Heart left ventricle (tissue), 16 donors: ENCODE measurements at regions not wholly inside any gene's neighbourhood (a gene's known extent, or its start where the extent isn't known, plus 50 kb on each side); places are given as distances from the start of the nearest gene placed in this dataset.

Experiments
- ATAC-seq, 4 donors: fragments of 200-7000 bp; cut with Tn5 transposase; one replicate each; pipeline ENCODE4 v1.9.1; 2020 to 2022; ENCODE audit warnings: moderate library complexity in 4 of 4, mild to moderate bottlenecking in 3 of 4, moderate number of reproducible peaks in 1 of 4
- DNase-seq, 5 donors: peaks; one replicate each; pipeline ENCODE4 v3.0.0-alpha.2; 2020
- H3K27ac ChIP-seq, 12 donors: fragments of 200-600 bp; sonication (generic) in 4 of 12; one replicate each; pipeline versions ENCODE4 v1.5.0 to v1.8.0; 2016 to 2022; ENCODE audit warnings: mild to moderate bottlenecking in 2 of 12
- H3K27me3 ChIP-seq, 9 donors: fragments of 200-600 bp; sonication (generic) in 2 of 9; one replicate each; pipeline versions ENCODE4 v1.5.1 to v1.8.0; 2016 to 2022; ENCODE audit warnings: mild to moderate bottlenecking in 3 of 9
- H3K36me3 ChIP-seq, 9 donors: fragments of 200-600 bp; sonication (generic) in 2 of 9; one replicate each; pipeline versions ENCODE4 v1.5.0 to v1.8.0; 2018 to 2022; ENCODE audit warnings: mild to moderate bottlenecking in 2 of 9
- H3K4me1 ChIP-seq, 12 donors: fragments of 200-600 bp; sonication (generic) in 4 of 12; one replicate each; pipeline versions ENCODE4 v1.5.0 to v1.8.0; 2016 to 2022; ENCODE audit warnings: mild to moderate bottlenecking in 3 of 12
- H3K4me3 ChIP-seq, 12 donors: fragments of 200-600 bp; sonication (generic) in 4 of 12; one replicate each; pipeline versions ENCODE4 v1.5.0 to v1.8.0; 2017 to 2022; ENCODE audit warnings: mild to moderate bottlenecking in 9 of 12, moderate library complexity in 4 of 12
- H3K9me3 ChIP-seq, 12 donors: fragments of 200-600 bp; sonication (generic) in 4 of 12; one replicate each; pipeline versions ENCODE4 v1.5.0 to v1.8.0; 2016 to 2022; ENCODE audit warnings: mild to moderate bottlenecking in 1 of 12
- POLR2A ChIP-seq, 2 donors: fragments of 450-650 bp; IDR thresholded peaks; one replicate each; pipeline ENCODE4 v1.6.1; 2017; ENCODE audit warnings: antibody characterized with exemption in 2 of 2, mild to moderate bottlenecking in 2 of 2, moderate library complexity in 2 of 2
- WGBS, 4 donors: extraction: QIAGEN DNeasy Blood & Tissue Kit in 2 of 4; methylation state at CpG; one replicate each; pipeline versions ENCODE4 v1.1.5 to v1.1.7; 2013 to 2018; 5-methylcytosine and 5-hydroxymethylcytosine counted together
- intact Hi-C, 10 donors: fragments of 100-400 bp; cut with DNase I; formaldehyde crosslinking; loops; one replicate each; pipeline versions ENCODE4 v1.11.1 to v1.14.2; 2022
- TF ChIP-seq, protein P1 (sequence below), 12 donors: fragments of 200-600 bp; sonication (generic) in 4 of 12; IDR thresholded peaks; one replicate each; pipeline versions ENCODE4 v1.5.0 to v1.8.0; 2018 to 2022; ENCODE audit warnings: antibody characterized with exemption in 12 of 12, mild to moderate bottlenecking in 5 of 12
- donor health status: ischemic (EF 13 %, LVEDD 7.1; RV severe dilation, severe dysfunction).
- donor health status: healthy with polysubstance abuse.
- donor health status: DM: no; HTN: yes; CAD: no.
- donor health status: DM: no; HTN: no; CAD: no.
- donor health status: ischemic (EF 25% LVEDD 6.9; RV normal size, moderate dysfunction).
- donor health status: ischemic (EF 25% LVEDD 5.7; RV mildly dilated, moderate dysfunction).
- donor health status: healthy.
- donor health status: DM: yes; HTN: yes; CAD: no.
- donor health status: ischemic (EF 35%, LVEDD 5.7; RV mildly dilated, moderate dysfunction).
- donor health status: nonischemic (EF 11% LVEDD 7.7; RV severe dilation, severe dysfunction).
- donor health status: DM: yes; HTN: yes; CAD: no.
- donor health status: PGD.
- donor health status: ischemic (EF 29% LVEDD 5.4; RV normal size, mild dysfunction).
- donor health status: nonischemic (EF 23%, LVEDD 6.1; RV moderate dilation, normal function).

DNA sequence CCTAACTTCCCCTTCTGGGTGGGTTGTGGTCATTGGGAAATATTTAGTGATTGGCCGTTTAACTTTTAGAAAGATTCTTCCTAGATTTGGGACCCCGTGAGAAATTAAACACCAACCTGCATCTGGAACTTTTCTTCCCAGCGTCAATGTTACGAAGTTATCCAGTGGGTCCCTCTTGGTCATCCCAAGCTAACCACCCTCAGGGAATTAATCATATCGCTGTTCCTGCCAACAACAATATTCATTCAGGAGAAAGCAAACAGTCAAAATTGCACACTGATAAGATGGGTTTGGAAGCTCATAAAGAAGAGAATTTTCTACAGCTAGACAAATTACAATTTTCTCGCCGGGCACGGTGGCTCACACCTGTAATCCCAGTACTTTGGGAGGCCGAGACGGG, 121.2 kb upstream of the STX18 start:
- Histone ChIP-seq H3K36me3 (no peaks in the 10 kb centered on the region), H3K4me3 (no peak overlapping the region), H3K9me3 (no peaks in the 10 kb centered on the region), H3K4me1 (peaks cover 0 to 4% (median 0%) of the 10 kb centered on the region in 12 donors), H3K27me3 (no peaks in the 10 kb centered on the region), H3K27ac (no peak overlapping the region)
- ATAC-seq (no peak), DNase-seq (no peak)
- TF ChIP-seq, protein P1, sequence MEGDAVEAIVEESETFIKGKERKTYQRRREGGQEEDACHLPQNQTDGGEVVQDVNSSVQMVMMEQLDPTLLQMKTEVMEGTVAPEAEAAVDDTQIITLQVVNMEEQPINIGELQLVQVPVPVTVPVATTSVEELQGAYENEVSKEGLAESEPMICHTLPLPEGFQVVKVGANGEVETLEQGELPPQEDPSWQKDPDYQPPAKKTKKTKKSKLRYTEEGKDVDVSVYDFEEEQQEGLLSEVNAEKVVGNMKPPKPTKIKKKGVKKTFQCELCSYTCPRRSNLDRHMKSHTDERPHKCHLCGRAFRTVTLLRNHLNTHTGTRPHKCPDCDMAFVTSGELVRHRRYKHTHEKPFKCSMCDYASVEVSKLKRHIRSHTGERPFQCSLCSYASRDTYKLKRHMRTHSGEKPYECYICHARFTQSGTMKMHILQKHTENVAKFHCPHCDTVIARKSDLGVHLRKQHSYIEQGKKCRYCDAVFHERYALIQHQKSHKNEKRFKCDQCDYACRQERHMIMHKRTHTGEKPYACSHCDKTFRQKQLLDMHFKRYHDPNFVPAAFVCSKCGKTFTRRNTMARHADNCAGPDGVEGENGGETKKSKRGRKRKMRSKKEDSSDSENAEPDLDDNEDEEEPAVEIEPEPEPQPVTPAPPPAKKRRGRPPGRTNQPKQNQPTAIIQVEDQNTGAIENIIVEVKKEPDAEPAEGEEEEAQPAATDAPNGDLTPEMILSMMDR (IDR thresholded peaks at IDR 0.05): no peak
- TF ChIP-seq POLR2A (IDR thresholded peaks at IDR 0.05): no peak
- intact Hi-C loops: no loop called here
- WGBS, 4 donors: 73 to 84% (median 79%) methylated on average over 10 of the region's 10 CpGs

DNA sequence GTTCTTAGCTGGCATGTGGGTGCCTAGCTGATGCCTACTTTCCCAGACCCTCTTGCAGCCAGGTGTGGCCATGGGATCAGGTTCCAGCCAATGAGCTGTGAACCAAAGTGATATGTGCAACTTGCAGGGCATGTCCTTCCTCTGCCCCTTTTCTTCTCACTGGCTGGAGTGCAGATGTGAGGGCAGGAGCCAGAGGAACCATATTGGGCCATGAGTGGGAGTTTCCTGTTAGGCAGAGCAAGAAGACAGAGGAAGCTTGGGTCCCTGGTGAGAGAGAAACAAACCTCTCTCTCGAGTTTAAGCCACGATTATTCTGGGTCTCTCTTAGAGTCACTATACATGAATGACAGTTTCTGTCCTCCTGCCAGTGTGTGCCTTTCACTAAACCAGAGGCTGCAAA, 120.4 kb upstream of the STX18 start:
- ATAC-seq (no peak), DNase-seq (no peak)
- Histone ChIP-seq H3K27ac (no peak overlapping the region), H3K4me3 (no peak overlapping the region), H3K27me3 (no peaks in the 10 kb centered on the region), H3K9me3 (no peaks in the 10 kb centered on the region), H3K4me1 (peaks cover 0 to 4% (median 0%) of the 10 kb centered on the region in 12 donors), H3K36me3 (no peaks in the 10 kb centered on the region)
- no peak for TF ChIP-seq POLR2A (IDR thresholded peaks at IDR 0.05)
- TF ChIP-seq, protein P1 (IDR thresholded peaks at IDR 0.05): no peak
- 43 to 80% (median 66%) methylated on average over 2 of the region's 2 CpGs for WGBS, 4 donors
- intact Hi-C loops: no loop called here

DNA sequence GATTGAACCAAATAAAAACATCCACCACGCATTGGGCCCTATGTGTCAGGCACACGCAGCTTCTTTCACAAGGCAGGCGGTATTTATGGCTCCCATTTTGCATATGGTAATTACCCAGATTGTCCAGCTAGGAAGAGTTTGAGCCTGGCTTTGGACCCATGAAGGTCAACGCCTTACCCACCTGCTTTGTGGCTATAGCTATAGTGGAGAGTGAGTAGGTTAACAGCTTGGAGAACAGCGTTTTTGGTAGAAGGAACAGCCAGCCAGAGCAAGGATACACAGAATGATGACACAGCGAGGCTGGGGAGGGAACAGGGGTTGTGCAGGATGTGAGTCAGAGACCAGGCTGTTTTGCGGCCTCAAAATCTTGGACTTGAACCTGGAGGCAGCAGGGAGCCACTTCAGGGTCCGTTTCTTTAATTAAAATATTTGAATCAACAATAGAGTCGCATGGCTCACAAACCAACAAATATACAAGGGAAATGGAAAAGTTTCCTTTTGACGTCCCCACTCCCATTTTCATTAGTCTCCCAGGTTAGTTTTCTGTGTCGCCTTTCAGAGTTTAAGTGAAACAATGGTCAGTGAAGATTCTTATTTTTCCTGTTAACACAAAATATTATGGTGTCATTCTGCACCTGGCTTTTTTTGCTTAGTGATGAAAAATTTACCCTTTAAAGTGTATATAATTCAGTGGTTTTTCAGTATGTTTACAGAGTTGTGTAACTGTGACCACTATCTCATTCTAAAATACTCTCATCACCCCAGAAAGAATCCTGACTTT, 118.2 kb upstream of the STX18 start:
- DNase-seq (no peak), ATAC-seq (no peak)
- intact Hi-C loops: no loop called here
- no peak for TF ChIP-seq POLR2A (IDR thresholded peaks at IDR 0.05)
- TF ChIP-seq, protein P1 (IDR thresholded peaks at IDR 0.05): no peak
- Histone ChIP-seq H3K4me1 (peaks cover 0 to 4% (median 0%) of the 10 kb centered on the region in 12 donors), H3K27ac (no peak overlapping the region), H3K4me3 (no peak overlapping the region), H3K9me3 (no peaks in the 10 kb centered on the region), H3K27me3 (no peaks in the 10 kb centered on the region), H3K36me3 (no peaks in the 10 kb centered on the region)
- WGBS, 4 donors: 79 to 85% (median 83%) methylated on average over 11 of the region's 11 CpGs

DNA sequence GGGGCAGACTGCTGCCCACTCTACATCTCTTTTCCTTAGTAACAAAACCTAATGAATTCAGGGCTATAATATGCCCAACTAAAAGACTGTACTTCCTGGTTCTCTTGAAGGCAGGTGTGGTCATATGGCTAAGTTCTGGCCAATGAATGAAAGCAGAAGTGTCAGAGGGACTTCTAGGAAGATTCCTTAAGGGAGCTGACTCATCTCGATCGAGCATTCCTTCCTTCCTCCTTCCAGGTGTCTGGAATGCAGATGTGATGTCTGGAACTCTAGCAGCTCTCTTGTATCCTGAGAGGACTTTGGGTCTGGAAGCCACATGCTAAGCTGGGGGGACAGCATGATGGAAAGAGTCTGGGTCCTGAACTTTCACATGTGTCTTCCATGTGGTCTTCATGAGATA, 116.2 kb upstream of the STX18 start:
- 78 to 88% (median 85%) methylated on average over 2 of the region's 2 CpGs for WGBS, 4 donors
- TF ChIP-seq, protein P1 (IDR thresholded peaks at IDR 0.05): no peak
- no peak for TF ChIP-seq POLR2A (IDR thresholded peaks at IDR 0.05)
- Histone ChIP-seq H3K4me1 (peaks cover 0 to 4% (median 0%) of the 10 kb centered on the region in 12 donors), H3K4me3 (no peak overlapping the region), H3K27ac (no peak overlapping the region), H3K27me3 (no peaks in the 10 kb centered on the region), H3K36me3 (no peaks in the 10 kb centered on the region), H3K9me3 (no peaks in the 10 kb centered on the region)
- ATAC-seq (no peak), DNase-seq (no peak)
- intact Hi-C loops: no loop called here
